ENCODE measurements at regions not wholly inside any gene's neighbourhood (a gene's known extent, or its start where the extent isn't known, plus 50 kb on each side); places are given as distances from the start of the nearest gene placed in this dataset.

DNA sequence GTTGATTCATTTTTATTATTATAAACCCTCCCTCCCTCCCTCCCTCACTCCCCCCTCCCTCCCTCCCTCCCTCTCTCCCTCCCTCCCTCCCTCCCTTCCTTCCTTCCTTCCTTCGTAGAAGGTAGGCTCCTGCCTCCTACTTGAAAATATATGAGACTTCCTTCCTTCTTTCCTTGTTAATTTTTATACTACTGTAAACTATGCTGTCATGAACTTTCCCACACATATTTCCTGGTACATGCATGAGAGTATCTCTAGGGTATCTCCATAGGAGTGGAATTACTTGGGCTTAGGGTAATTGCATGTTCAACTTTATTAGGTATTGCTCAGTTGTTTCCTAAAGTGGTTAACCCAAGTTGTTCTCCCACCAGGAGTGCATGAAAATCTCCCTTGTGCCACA lies 330.6 kb downstream of the KCNRG start:
- Mint-ChIP-seq H3K27ac (ENCODE audit: unreplicated experiment) (no peak overlapping the region), H3K36me3 (ENCODE audit: unreplicated experiment) (peaks cover 5% of the 10 kb centered on the region), H3K4me3 (ENCODE audit: unreplicated experiment) (no peak overlapping the region), H3K27me3 (ENCODE audit: unreplicated experiment) (peaks cover 17% of the 10 kb centered on the region), H3K4me1 (ENCODE audit: unreplicated experiment) (peaks cover 6% of the 10 kb centered on the region), H3K9me3 (ENCODE audit: unreplicated experiment) (peaks cover 12% of the 10 kb centered on the region)
- TF ChIP-seq, protein P1, sequence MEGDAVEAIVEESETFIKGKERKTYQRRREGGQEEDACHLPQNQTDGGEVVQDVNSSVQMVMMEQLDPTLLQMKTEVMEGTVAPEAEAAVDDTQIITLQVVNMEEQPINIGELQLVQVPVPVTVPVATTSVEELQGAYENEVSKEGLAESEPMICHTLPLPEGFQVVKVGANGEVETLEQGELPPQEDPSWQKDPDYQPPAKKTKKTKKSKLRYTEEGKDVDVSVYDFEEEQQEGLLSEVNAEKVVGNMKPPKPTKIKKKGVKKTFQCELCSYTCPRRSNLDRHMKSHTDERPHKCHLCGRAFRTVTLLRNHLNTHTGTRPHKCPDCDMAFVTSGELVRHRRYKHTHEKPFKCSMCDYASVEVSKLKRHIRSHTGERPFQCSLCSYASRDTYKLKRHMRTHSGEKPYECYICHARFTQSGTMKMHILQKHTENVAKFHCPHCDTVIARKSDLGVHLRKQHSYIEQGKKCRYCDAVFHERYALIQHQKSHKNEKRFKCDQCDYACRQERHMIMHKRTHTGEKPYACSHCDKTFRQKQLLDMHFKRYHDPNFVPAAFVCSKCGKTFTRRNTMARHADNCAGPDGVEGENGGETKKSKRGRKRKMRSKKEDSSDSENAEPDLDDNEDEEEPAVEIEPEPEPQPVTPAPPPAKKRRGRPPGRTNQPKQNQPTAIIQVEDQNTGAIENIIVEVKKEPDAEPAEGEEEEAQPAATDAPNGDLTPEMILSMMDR (IDR thresholded peaks at IDR 0.05): no peak
- DNase-seq (ENCODE audit: extremely low spot score, unreplicated experiment): no peak

DNA sequence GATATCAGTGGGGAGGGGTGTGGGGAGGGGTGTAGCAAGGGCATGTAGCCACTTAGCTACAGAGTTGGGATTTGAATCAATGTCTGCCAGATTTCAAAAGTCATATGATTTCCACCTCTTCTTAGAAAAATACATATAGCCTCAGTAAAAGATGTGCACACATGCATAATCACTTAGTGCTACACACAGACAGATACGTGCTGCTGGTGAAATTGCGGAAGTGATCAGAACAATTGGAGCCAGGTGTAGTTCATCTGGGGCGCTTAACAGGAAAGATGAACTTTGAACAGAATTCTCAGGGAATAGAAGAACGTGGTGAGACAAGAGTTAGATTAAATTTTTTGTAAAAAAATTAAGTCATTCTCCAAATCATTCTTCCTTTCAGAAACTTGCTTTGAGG lies 333.1 kb downstream of the KCNRG start:
- peaks cover 5% of the 10 kb centered on the region for H3K36me3 Mint-ChIP-seq (ENCODE audit: unreplicated experiment)
- peaks cover 4% of the 10 kb centered on the region for H3K9me3 Mint-ChIP-seq (ENCODE audit: unreplicated experiment)
- TF ChIP-seq, protein P1 (IDR thresholded peaks at IDR 0.05): no peak
- no peak overlapping the region for H3K4me3 Mint-ChIP-seq (ENCODE audit: unreplicated experiment)
- no peak overlapping the region for H3K27ac Mint-ChIP-seq (ENCODE audit: unreplicated experiment)
- peaks cover 14% of the 10 kb centered on the region for H3K27me3 Mint-ChIP-seq (ENCODE audit: unreplicated experiment)
- DNase-seq (ENCODE audit: extremely low spot score, unreplicated experiment): no peak
- H3K4me1 Mint-ChIP-seq (ENCODE audit: unreplicated experiment): peaks cover 4% of the 10 kb centered on the region

DNA sequence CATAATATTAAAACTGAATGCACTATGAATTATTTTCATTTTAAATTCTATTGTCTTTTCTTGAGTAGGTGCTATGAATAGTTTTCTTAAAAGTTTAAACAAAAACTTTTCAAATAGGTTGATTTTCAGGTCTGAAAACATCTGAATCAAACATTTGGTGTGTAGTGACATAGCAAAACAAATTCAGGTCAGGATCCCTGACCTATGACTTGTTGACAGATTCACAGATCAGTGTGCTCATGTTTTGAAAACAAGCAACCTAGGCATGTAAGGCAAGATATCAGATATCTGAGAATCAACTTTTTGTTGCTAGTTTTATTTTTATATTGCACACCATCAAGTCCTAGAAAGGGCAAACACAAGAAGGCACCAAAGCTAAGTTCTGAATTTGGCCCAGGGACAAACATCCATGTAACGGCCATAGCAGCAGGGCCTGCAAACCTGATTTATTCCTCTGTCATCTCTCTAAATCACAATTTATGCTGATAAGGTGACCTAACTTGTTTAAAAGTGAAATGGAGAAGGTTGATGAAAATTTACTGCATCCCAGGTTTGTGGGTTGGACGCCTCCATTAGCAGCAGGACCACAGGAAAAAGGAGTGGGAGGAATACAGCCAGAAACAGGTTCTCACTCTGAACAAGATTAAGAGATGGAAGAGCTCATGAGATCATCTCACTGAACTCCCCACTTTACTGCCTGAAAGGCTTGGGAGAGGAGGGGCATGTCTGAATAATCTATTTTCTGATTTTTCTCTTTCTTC lies 337.7 kb downstream of the KCNRG start:
- Mint-ChIP-seq H3K36me3 (ENCODE audit: unreplicated experiment) (no peaks in the 10 kb centered on the region), H3K9me3 (ENCODE audit: unreplicated experiment) (peaks cover under 1% of the 10 kb centered on the region), H3K27ac (ENCODE audit: unreplicated experiment) (no peak overlapping the region), H3K4me3 (ENCODE audit: unreplicated experiment) (no peak overlapping the region), H3K27me3 (ENCODE audit: unreplicated experiment) (peaks cover 2% of the 10 kb centered on the region), H3K4me1 (ENCODE audit: unreplicated experiment) (peaks cover 20% of the 10 kb centered on the region)
- TF ChIP-seq, protein P1 (IDR thresholded peaks at IDR 0.05): no peak
- no peak for DNase-seq (ENCODE audit: extremely low spot score, unreplicated experiment)

DNA sequence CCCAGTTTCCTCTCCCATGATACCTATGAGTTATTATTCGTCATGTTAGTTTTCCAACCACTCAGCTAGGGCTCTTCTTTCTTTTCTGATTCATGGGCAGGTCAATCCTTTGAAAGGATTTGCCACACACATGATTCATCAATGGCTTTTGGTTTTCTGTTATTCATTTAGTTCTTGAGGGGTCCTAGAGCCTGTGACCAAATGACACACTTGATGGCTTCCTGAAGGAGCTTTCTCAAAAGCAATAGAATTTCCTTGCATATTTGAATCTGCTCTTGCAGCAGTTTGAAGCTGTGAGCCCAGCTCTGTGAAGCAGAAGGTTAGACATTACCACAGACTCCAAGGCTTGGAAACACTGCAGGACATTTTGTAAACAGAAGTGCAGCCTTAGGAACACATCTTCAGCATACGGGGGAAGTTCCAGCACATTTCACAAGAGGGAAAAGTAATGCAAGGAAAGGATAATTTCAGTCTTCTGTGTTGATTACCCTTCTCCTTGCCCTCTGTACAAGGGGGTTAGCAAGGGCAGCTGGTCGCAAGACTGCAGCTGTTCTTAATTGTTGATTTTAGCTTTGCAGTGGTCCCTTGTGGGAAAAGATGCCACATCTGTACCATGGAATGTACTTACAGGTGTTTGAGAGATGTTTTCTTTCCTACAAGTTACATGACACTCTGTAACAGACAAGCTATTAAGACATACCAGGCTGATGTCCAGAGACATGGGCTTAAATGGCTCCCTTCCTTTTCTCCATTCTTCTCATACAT lies 338.6 kb downstream of the KCNRG start:
- Mint-ChIP-seq H3K27me3 (ENCODE audit: unreplicated experiment) (no peaks in the 10 kb centered on the region), H3K4me1 (ENCODE audit: unreplicated experiment) (peaks cover 28% of the 10 kb centered on the region), H3K36me3 (ENCODE audit: unreplicated experiment) (no peaks in the 10 kb centered on the region), H3K27ac (ENCODE audit: unreplicated experiment) (peak overlapping the region; percentile 46), H3K9me3 (ENCODE audit: unreplicated experiment) (no peaks in the 10 kb centered on the region), H3K4me3 (ENCODE audit: unreplicated experiment) (no peak overlapping the region)
- no peak for DNase-seq (ENCODE audit: extremely low spot score, unreplicated experiment)
- TF ChIP-seq, protein P1 (IDR thresholded peaks at IDR 0.05): no peak

DNA sequence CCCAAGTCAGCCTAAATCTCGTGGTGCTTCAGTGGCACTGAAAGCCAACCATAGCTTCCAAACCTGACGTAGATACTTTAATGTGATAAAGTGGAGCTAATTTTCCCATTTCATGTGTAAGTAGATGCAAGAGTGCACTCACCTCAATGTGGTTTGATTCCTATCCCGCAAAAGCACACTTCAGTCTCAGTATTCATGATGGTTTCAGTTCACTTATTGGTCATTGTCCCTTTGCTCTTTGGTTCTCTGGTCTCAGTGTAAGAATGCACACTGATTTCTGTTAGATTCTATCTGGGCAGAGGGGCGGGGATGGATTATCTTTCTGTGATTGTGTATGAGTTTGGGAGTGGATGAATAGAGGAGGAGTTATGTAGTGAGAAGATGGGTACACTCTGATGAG lies 340.6 kb downstream of the KCNRG start:
- no peak for DNase-seq (ENCODE audit: extremely low spot score, unreplicated experiment)
- Mint-ChIP-seq H3K4me1 (ENCODE audit: unreplicated experiment) (peaks cover 28% of the 10 kb centered on the region), H3K27ac (ENCODE audit: unreplicated experiment) (no peak overlapping the region), H3K9me3 (ENCODE audit: unreplicated experiment) (no peaks in the 10 kb centered on the region), H3K27me3 (ENCODE audit: unreplicated experiment) (no peaks in the 10 kb centered on the region), H3K36me3 (ENCODE audit: unreplicated experiment) (no peaks in the 10 kb centered on the region), H3K4me3 (ENCODE audit: unreplicated experiment) (no peak overlapping the region)
- TF ChIP-seq, protein P1 (IDR thresholded peaks at IDR 0.05): no peak
